ENCODE measurements at regions not wholly inside any gene's neighbourhood (a gene's known extent, or its start where the extent isn't known, plus 50 kb on each side); places are given as distances from the start of the nearest gene placed in this dataset.

- H3K4me3 ChIP-seq (ENCODE audit: low read depth, low read length) = no peak overlapping the region
- no peak for TF ChIP-seq CTCF (IDR thresholded peaks at IDR 0.05; ENCODE audit: borderline replicate concordance, insufficient read depth, low read depth, low read length)
These were observed 126.9 kb upstream of the ADCY1 start for GRCh38 chr7:45447296-45447695.

- no peak for TF ChIP-seq CTCF (IDR thresholded peaks at IDR 0.05; ENCODE audit: borderline replicate concordance, insufficient read depth, low read depth, low read length)
- H3K4me3 ChIP-seq (ENCODE audit: low read depth, low read length) = no peak overlapping the region
These were observed 123.5 kb upstream of the ADCY1 start for GRCh38 chr7:45450571-45451204.

GRCh38 chr7:45451342-45452035 lies 122.7 kb upstream of the ADCY1 start:
- TF ChIP-seq CTCF (IDR thresholded peaks at IDR 0.05; ENCODE audit: borderline replicate concordance, insufficient read depth, low read depth, low read length) = no peak
- no peak overlapping the region for H3K4me3 ChIP-seq (ENCODE audit: low read depth, low read length)

GRCh38 chr7:45454771-45455170 lies 119.4 kb upstream of the ADCY1 start:
- no peak overlapping the region for H3K4me3 ChIP-seq (ENCODE audit: low read depth, low read length)

DNA sequence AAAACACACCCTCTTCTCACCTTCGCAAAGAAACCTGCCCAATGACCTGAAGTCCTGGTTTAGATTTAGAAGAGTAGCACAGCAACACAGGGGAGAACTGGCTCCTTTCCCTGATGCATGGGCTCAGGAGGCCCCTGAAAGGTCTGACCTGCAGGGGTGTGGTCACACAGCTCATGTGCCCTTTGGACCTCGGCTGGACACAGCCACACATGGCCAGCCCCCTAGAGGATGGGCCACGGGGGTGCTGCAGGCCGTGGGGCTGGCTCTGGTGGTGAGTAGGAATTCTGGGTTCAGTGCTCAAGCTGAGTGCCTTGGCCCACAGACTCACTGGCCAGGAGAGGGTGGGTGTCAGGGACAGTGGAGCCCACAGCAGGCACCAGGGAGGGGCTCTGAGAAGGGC lies 118.5 kb upstream of the ADCY1 start:
- no peak overlapping the region for H3K4me3 ChIP-seq (ENCODE audit: low read depth, low read length)
- no peak for TF ChIP-seq CTCF (IDR thresholded peaks at IDR 0.05; ENCODE audit: borderline replicate concordance, insufficient read depth, low read depth, low read length)

More at GRCh38 chr7:45454771-45455170, 119.4 kb upstream of the ADCY1 start:
- no peak for TF ChIP-seq CTCF (IDR thresholded peaks at IDR 0.05; ENCODE audit: borderline replicate concordance, insufficient read depth, low read depth, low read length)

- no peak for TF ChIP-seq CTCF (IDR thresholded peaks at IDR 0.05; ENCODE audit: borderline replicate concordance, insufficient read depth, low read depth, low read length)
- H3K4me3 ChIP-seq (ENCODE audit: low read depth, low read length) = no peak overlapping the region
These were observed 118.1 kb upstream of the ADCY1 start for GRCh38 chr7:45456105-45456504.
